Ovary (tissue), 3 donors: ENCODE measurements at regions not wholly inside any gene's neighbourhood (a gene's known extent, or its start where the extent isn't known, plus 50 kb on each side); places are given as distances from the start of the nearest gene placed in this dataset.

ENCODE experiments used
- EP300 ChIP-seq: sonication (generic); formaldehyde crosslinking; IDR thresholded peaks from one replicate; pipeline ENCODE4 v1.6.1; 2017; ENCODE audit warnings: antibody characterized with exemption
- TF ChIP-seq, protein P1 (sequence below), 3 donors: fragments of 450-650 bp in 2 of 3; fragments of 200-600 bp in 1 of 3; IDR thresholded peaks; one replicate each; pipeline versions ENCODE4 v1.5.1 to v1.8.0; 2016 to 2022; ENCODE audit warnings: antibody characterized with exemption in 3 of 3, mild to moderate bottlenecking in 1 of 3
- donor health status: DM: no; HTN: no; CAD: no.

GRCh38 chr2:35929551-35929950 lies 426.0 kb upstream of the CRIM1 start:
- TF ChIP-seq, protein P1, sequence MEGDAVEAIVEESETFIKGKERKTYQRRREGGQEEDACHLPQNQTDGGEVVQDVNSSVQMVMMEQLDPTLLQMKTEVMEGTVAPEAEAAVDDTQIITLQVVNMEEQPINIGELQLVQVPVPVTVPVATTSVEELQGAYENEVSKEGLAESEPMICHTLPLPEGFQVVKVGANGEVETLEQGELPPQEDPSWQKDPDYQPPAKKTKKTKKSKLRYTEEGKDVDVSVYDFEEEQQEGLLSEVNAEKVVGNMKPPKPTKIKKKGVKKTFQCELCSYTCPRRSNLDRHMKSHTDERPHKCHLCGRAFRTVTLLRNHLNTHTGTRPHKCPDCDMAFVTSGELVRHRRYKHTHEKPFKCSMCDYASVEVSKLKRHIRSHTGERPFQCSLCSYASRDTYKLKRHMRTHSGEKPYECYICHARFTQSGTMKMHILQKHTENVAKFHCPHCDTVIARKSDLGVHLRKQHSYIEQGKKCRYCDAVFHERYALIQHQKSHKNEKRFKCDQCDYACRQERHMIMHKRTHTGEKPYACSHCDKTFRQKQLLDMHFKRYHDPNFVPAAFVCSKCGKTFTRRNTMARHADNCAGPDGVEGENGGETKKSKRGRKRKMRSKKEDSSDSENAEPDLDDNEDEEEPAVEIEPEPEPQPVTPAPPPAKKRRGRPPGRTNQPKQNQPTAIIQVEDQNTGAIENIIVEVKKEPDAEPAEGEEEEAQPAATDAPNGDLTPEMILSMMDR (IDR thresholded peaks at IDR 0.05), result no peak
- TF ChIP-seq EP300, result no peak
